IPS-18a (cell line): ENCODE measurements at regions not wholly inside any gene's neighbourhood (a gene's known extent, or its start where the extent isn't known, plus 50 kb on each side); places are given as distances from the start of the nearest gene placed in this dataset.

Source experiments
- H3K27ac ChIP-seq: one replicate; pipeline ENCODE4 v1.5.1; 2013; ENCODE audit warnings: low read length
- H3K27me3 ChIP-seq: one replicate; pipeline ENCODE4 v1.6.1; 2013; ENCODE audit warnings: mild to moderate bottlenecking, low read length; ENCODE audit not compliant: control insufficient read depth, insufficient read depth
- H3K36me3 ChIP-seq: one replicate; pipeline ENCODE4 v1.6.1; 2013; ENCODE audit warnings: low read depth, low read length; ENCODE audit not compliant: control insufficient read depth
- H3K4me1 ChIP-seq: one replicate; pipeline ENCODE4 v1.6.1; 2013; ENCODE audit warnings: low read depth, low read length; ENCODE audit not compliant: control insufficient read depth
- H3K4me3 ChIP-seq: one replicate; pipeline ENCODE4 v1.5.1; 2013; ENCODE audit warnings: low read length
- H3K9ac ChIP-seq: one replicate; pipeline ENCODE4 v1.6.1; 2013; ENCODE audit warnings: mild to moderate bottlenecking, low read length, moderate library complexity
- H3K9me3 ChIP-seq: one replicate; pipeline ENCODE4 v1.6.1; 2013; ENCODE audit warnings: low read depth, low read length; ENCODE audit not compliant: control insufficient read depth

DNA sequence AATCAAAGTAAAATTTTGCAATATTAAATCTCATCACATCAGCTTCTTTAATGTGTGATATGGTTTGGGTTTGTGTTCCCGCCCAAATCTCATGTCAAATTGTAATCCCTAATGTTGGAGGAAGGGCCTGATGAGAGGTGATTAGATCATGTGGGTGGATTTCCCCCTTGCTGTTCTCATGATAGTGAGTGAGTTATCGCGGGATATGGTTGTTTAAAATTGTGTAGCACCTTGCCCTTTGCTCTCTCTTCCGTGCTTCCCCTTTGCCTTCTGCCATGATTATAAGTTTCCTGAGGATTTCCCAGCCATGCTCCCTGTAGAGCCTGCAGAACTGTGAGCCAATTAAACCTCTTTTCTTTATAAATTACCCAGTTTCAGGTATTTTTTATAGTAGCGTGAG, 131.9 kb downstream of the ZNF326 start:
- no peaks in the 10 kb centered on the region for H3K36me3 ChIP-seq
- no peaks in the 10 kb centered on the region for H3K4me1 ChIP-seq
- no peaks in the 10 kb centered on the region for H3K27me3 ChIP-seq
- no peak overlapping the region for H3K9ac ChIP-seq
- H3K4me3 ChIP-seq = no peak overlapping the region
- no peak overlapping the region for H3K27ac ChIP-seq
- H3K9me3 ChIP-seq = no peaks in the 10 kb centered on the region

DNA sequence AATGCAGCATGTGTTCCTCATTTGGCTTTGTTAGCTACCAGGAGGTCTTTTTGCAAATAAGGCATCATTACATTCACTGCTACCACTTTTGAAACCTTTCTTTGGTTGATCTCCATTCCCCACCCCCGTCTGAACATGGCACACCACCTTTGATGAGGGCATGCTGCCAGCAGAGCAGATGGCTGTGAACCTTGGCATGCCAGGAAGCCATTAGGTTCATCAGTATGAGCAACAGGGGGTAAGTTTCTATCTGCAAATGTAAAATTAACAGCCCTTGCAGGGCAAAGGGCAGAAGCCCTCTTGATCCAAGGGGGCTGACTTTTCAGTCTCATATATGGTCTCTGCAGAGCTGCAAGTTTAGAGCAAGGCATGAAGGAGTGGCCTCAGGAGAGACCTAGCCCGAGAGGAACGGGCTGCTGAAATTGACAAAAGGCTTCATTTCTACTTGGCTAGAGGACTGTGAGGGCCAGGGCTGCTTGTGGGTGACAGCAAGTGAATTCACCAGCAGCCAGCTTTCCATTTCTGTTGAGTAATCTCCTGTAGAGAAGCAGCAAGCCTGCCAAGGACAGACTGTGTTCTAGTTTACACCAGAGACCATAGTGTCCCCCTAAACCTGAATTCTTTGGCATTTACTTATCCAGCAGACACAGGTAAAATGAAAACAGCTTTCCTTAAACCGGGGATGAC, 127.9 kb downstream of the ZNF326 start:
- Histone ChIP-seq H3K27ac (no peak overlapping the region), H3K4me3 (no peak overlapping the region)

DNA sequence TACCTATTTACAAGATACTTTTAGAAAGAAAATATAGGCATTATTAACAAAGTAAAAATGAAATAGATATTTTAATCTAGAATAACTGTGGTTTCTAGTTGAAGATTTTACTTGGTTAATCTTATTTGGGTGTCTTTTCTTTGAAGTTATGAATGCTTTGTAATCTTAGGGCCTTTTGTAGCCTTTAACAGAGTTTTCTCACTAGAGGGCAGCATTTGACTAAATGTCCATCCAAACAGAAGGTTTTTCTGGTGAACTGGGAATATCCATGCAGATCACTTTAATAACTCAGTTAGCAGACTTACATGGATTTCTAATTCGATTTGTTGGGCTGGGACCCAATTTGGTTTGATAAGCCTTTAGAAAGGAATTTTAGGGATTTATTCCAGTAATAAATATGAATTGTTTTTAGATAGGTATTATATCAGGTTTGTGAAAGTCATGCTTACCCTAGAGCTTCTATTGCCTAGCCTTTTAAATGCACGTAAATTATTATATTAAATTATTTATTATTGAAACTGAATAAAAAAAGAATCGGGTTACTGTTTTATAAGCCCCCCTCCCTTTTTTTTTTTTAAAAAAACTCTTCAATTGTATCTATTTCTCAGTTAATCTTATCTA, 119.7 kb downstream of the ZNF326 start:
- Histone ChIP-seq H3K36me3 (no peaks in the 10 kb centered on the region), H3K27me3 (no peaks in the 10 kb centered on the region), H3K27ac (no peak overlapping the region), H3K9ac (no peak overlapping the region), H3K9me3 (no peaks in the 10 kb centered on the region), H3K4me3 (no peak overlapping the region), H3K4me1 (no peaks in the 10 kb centered on the region)

More for the DNA sequence above, 127.9 kb downstream of the ZNF326 start:
- H3K27me3 ChIP-seq = no peaks in the 10 kb centered on the region
- no peaks in the 10 kb centered on the region for H3K36me3 ChIP-seq
- H3K9ac ChIP-seq = no peak overlapping the region
- H3K4me1 ChIP-seq = no peaks in the 10 kb centered on the region
- H3K9me3 ChIP-seq = no peaks in the 10 kb centered on the region

DNA sequence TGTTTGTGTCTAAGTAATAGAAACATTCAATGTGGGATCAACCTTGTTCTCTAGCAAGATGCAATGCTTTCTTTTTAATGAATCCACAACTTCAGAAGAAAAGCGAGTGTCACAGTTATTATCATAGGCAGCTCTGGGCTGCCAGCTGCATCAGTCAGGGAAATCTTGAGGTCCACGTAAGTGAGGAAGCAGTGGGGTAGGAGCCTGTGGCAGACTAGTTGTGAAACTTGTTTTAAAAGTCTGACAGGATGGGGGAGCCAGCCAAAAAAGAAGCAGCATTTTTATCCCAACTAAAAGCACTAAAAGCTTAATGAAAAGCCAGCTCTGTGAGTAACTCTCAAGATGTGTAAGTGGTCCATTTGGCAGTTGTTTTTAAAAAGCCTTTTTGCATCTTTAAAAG, 113.1 kb downstream of the ZNF326 start:
- H3K9me3 ChIP-seq = no peaks in the 10 kb centered on the region
- H3K9ac ChIP-seq = no peak overlapping the region
- no peak overlapping the region for H3K27ac ChIP-seq
- no peaks in the 10 kb centered on the region for H3K36me3 ChIP-seq
- H3K4me3 ChIP-seq = no peak overlapping the region
- no peaks in the 10 kb centered on the region for H3K4me1 ChIP-seq
- H3K27me3 ChIP-seq = no peaks in the 10 kb centered on the region

DNA sequence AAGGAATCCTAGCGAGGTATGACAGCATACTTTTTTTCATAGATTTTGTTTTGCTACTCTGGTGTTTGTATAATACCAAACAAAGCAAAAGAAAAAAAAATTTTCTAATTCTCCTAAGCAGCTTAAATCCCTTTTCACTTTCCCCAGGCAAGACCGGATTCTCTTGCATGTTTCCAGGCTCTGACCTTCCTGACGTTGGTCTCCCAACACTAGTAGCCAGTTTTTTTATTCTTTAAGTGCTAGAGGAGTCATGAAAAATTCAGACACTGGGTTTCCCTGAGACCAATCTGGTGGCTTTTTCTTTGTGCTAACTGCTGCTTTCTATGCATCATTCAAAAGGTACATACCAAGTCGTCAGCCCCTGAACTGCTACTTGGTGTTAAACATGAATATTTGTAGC, 111.4 kb downstream of the ZNF326 start:
- no peaks in the 10 kb centered on the region for H3K36me3 ChIP-seq
- no peak overlapping the region for H3K27ac ChIP-seq
- no peaks in the 10 kb centered on the region for H3K9me3 ChIP-seq
- no peak overlapping the region for H3K9ac ChIP-seq
- H3K4me3 ChIP-seq = no peak overlapping the region
- H3K4me1 ChIP-seq = no peaks in the 10 kb centered on the region
- H3K27me3 ChIP-seq = no peaks in the 10 kb centered on the region

- no peaks in the 10 kb centered on the region for H3K36me3 ChIP-seq
- H3K4me1 ChIP-seq = no peaks in the 10 kb centered on the region
- H3K27me3 ChIP-seq = no peaks in the 10 kb centered on the region
- H3K4me3 ChIP-seq = no peak overlapping the region
- no peak overlapping the region for H3K9ac ChIP-seq
- H3K9me3 ChIP-seq = no peaks in the 10 kb centered on the region
- H3K27ac ChIP-seq = no peak overlapping the region
Observed at GRCh38 chr1:90104941-90105538, 110.1 kb downstream of the ZNF326 start.

- no peaks in the 10 kb centered on the region for H3K27me3 ChIP-seq
- H3K4me3 ChIP-seq = no peak overlapping the region
- H3K36me3 ChIP-seq = no peaks in the 10 kb centered on the region
- H3K4me1 ChIP-seq = no peaks in the 10 kb centered on the region
- no peak overlapping the region for H3K9ac ChIP-seq
- H3K9me3 ChIP-seq = no peaks in the 10 kb centered on the region
- no peak overlapping the region for H3K27ac ChIP-seq
Observed at GRCh38 chr1:90100566-90100965, 105.7 kb downstream of the ZNF326 start.

- no peak overlapping the region for H3K27ac ChIP-seq
- no peaks in the 10 kb centered on the region for H3K27me3 ChIP-seq
- no peak overlapping the region for H3K4me3 ChIP-seq
- H3K4me1 ChIP-seq = no peaks in the 10 kb centered on the region
- no peaks in the 10 kb centered on the region for H3K36me3 ChIP-seq
- no peak overlapping the region for H3K9ac ChIP-seq
- H3K9me3 ChIP-seq = peaks cover 3% of the 10 kb centered on the region
Observed at GRCh38 chr1:90092441-90092840, 97.5 kb downstream of the ZNF326 start.
